OCI-LY3 (cell line): ENCODE measurements at regions not wholly inside any gene's neighbourhood (a gene's known extent, or its start where the extent isn't known, plus 50 kb on each side); places are given as distances from the start of the nearest gene placed in this dataset.
"Not testable (repeated sequence)": the region's sequence is repeated elsewhere in the genome, so short reads cannot be mapped to it uniquely, and the experiment has no call there.

ENCODE experiments used
- H2AFZ ChIP-seq: fragments of 200-600, 300-600 bp; shearing (Covaris generic); 2 replicates; pipeline ENCODE4 v1.6.0; 2014; ENCODE audit warnings: antibody characterized with exemption, low read depth, low read length
- H3K27ac ChIP-seq: fragments of 200-600, 300-600 bp; sonication (generic); 2 replicates; pipeline ENCODE4 v1.5.1; 2014; ENCODE audit warnings: mild to moderate bottlenecking, low read length, moderate library complexity, mixed read lengths
- H3K27me3 ChIP-seq: fragments of 200-600, 300-600 bp; sonication (generic); 2 replicates; pipeline ENCODE4 v1.6.1; 2014; ENCODE audit warnings: low read depth, low read length, mixed read lengths
- H3K36me3 ChIP-seq: fragments of 200-600, 300-600 bp; sonication (generic); replicated peaks from 2 replicates; pipeline ENCODE3; 2014; ENCODE audit warnings: low read depth, low read length, mixed read lengths
- H3K4me1 ChIP-seq: fragments of 300-600, 200-600 bp; sonication (generic); 2 replicates; pipeline ENCODE4 v1.6.1; 2014; ENCODE audit warnings: low read length, mixed read lengths
- H3K4me2 ChIP-seq: fragments of 200-600, 300-600 bp; sonication (generic); 2 replicates; pipeline ENCODE4 v1.6.1; 2014; ENCODE audit warnings: low read length, mixed read lengths
- H3K4me3 ChIP-seq: fragments of 300-600, 200-600 bp; sonication (generic); 2 replicates; pipeline ENCODE4 v1.5.1; 2014; ENCODE audit warnings: antibody characterized with exemption, mild to moderate bottlenecking, low read length, moderate library complexity
- H3K79me2 ChIP-seq: fragments of 300-600, 200-600 bp; shearing (Covaris generic); 2 replicates; pipeline ENCODE4 v1.6.1; 2014; ENCODE audit warnings: mild to moderate bottlenecking, low read length, mixed read lengths
- H3K9ac ChIP-seq: fragments of 300-600, 200-600 bp; shearing (Covaris generic); 2 replicates; pipeline ENCODE4 v1.6.0; 2014; ENCODE audit warnings: mild to moderate bottlenecking, low read length, moderate library complexity
- H3K9me3 ChIP-seq: fragments of 200-600, 300-600 bp; shearing (Covaris generic); 2 replicates; pipeline ENCODE4 v1.6.1; 2014; ENCODE audit warnings: low read length, mixed read lengths; ENCODE audit not compliant: insufficient read depth
- H4K20me1 ChIP-seq: fragments of 200-600, 300-600 bp; sonication (generic); 2 replicates; pipeline ENCODE4 v1.6.1; 2016; ENCODE audit warnings: low read length, mixed read lengths; ENCODE audit not compliant: insufficient read depth
- EZH2phosphoT487 ChIP-seq: fragments of 200-600 bp; shearing (Covaris generic); IDR thresholded peaks from 2 replicates; pipeline ENCODE4 v1.6.1; 2018; ENCODE audit warnings: antibody characterized with exemption, mixed run types, low read depth
- TF ChIP-seq, protein P1 (sequence below): fragments of 200-600, 300-600 bp; sonication (generic); IDR thresholded peaks from 2 replicates; pipeline ENCODE4 v1.5.1; 2014; ENCODE audit warnings: antibody characterized with exemption, low read length, low read depth

DNA sequence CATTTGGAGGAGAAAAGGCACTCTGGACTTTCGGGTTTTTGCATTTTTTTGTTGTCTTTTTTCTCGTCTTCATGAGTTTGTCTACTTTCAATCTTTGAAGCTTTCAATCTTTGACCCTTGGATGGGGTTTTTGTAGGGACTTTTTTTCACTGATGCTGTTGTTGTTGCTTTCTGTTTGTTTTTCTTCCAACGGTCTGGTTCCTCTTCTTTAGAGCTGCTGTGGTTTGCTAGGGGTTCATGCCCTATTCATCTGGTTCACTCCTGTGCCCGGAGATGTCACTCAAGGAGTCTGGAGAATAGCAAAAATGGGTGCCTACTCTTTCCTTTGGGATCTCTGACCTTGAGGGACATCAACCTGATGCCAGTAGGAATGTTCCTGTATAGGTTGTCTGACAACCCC lies 378.6 kb upstream of the TYRP1 start:
- no peaks in the 10 kb centered on the region for H3K79me2 ChIP-seq
- no peaks in the 10 kb centered on the region for H3K36me3 ChIP-seq
- no peak overlapping the region for H3K4me3 ChIP-seq
- H4K20me1 ChIP-seq, result no peaks in the 10 kb centered on the region
- TF ChIP-seq, protein P1, sequence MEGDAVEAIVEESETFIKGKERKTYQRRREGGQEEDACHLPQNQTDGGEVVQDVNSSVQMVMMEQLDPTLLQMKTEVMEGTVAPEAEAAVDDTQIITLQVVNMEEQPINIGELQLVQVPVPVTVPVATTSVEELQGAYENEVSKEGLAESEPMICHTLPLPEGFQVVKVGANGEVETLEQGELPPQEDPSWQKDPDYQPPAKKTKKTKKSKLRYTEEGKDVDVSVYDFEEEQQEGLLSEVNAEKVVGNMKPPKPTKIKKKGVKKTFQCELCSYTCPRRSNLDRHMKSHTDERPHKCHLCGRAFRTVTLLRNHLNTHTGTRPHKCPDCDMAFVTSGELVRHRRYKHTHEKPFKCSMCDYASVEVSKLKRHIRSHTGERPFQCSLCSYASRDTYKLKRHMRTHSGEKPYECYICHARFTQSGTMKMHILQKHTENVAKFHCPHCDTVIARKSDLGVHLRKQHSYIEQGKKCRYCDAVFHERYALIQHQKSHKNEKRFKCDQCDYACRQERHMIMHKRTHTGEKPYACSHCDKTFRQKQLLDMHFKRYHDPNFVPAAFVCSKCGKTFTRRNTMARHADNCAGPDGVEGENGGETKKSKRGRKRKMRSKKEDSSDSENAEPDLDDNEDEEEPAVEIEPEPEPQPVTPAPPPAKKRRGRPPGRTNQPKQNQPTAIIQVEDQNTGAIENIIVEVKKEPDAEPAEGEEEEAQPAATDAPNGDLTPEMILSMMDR, result no peak
- TF ChIP-seq EZH2phosphoT487, result no peak
- no peaks in the 10 kb centered on the region for H3K9me3 ChIP-seq
- H3K27me3 ChIP-seq, result no peaks in the 10 kb centered on the region
- H3K4me2 ChIP-seq, result no peak overlapping the region
- H3K4me1 ChIP-seq, result no peaks in the 10 kb centered on the region
- H3K27ac ChIP-seq, result no peak overlapping the region
- no peak overlapping the region for H2AFZ ChIP-seq
- no peak overlapping the region for H3K9ac ChIP-seq

DNA sequence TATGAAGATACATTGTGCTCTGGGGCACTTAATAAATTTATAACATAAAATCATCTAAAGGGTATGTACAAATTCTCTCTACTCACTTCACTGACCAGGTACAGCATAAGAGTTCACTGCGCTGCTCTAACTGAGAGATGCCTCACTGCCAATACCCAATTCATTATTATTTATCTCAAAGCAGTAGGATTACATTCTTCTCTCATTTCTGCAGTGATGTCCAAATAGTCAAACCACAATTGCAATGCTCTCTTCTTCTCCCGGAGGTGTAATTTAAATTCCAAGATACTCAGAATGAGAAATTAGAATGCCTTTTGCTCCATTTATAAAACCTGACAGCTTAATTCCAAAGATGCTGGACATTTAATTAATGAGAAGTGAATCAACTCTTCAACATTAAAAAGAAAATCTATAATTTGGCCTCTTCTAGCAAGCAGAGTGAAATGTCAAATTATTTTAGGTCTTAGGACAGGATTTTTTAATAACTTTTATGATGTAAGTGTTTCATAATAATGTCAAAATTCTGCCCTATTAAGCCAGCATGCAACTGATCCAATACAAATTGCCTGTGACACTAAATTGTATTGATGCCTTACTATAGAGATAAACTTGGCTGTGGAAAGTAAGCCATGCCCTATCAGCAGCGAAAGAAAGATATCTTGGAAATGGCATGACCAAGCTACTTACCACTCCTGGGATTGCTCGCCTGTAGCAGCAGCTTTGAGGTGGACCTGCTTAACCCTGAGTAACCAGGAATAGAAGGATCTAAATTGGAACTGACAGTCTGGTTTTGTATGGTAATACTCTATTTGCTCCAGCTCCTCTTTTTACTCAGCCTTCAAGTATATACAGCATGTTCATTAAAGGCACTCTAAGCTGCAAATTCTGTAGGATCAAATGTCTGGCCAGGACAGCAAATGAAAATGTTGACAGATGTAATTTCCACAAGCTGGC lies 374.2 kb upstream of the TYRP1 start:
- H3K79me2 ChIP-seq, result no peaks in the 10 kb centered on the region
- H3K36me3 ChIP-seq, result no peaks in the 10 kb centered on the region
- no peak overlapping the region for H3K4me3 ChIP-seq
- TF ChIP-seq, protein P1, result no peak
- no peak for TF ChIP-seq EZH2phosphoT487
- no peak overlapping the region for H3K9ac ChIP-seq
- H3K4me1 ChIP-seq, result no peaks in the 10 kb centered on the region
- no peak overlapping the region for H2AFZ ChIP-seq
- no peaks in the 10 kb centered on the region for H4K20me1 ChIP-seq
- H3K4me2 ChIP-seq, result no peak overlapping the region
- no peaks in the 10 kb centered on the region for H3K9me3 ChIP-seq
- H3K27ac ChIP-seq, result no peak overlapping the region
- no peaks in the 10 kb centered on the region for H3K27me3 ChIP-seq

DNA sequence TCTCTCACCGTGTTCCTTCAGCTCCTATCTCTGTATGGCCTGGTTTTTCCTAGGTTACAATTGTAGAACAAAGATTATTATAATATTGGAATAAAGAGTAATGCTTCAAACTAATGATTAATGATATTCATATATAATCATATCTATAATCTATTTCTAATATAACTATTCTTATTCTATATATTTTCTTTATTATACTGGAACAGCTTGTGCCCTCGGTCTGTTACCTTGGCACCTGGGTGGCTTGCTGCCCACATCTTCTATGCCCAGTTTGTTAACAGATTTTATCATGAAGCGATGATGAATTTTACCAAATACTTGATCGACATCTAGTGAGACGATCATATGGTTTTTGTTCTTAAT lies 363.6 kb upstream of the TYRP1 start:
- Histone ChIP-seq H3K27ac (no peak overlapping the region), H3K9ac (no peak overlapping the region), H2AFZ (no peak overlapping the region), H3K36me3 (no peaks in the 10 kb centered on the region), H3K4me2 (no peak overlapping the region), H3K4me3 (no peak overlapping the region), H4K20me1 (no peaks in the 10 kb centered on the region), H3K79me2 (no peaks in the 10 kb centered on the region), H3K4me1 (no peaks in the 10 kb centered on the region), H3K27me3 (no peaks in the 10 kb centered on the region), H3K9me3 (no peaks in the 10 kb centered on the region)
- TF ChIP-seq, protein P1, result no peak
- TF ChIP-seq EZH2phosphoT487, result no peak

DNA sequence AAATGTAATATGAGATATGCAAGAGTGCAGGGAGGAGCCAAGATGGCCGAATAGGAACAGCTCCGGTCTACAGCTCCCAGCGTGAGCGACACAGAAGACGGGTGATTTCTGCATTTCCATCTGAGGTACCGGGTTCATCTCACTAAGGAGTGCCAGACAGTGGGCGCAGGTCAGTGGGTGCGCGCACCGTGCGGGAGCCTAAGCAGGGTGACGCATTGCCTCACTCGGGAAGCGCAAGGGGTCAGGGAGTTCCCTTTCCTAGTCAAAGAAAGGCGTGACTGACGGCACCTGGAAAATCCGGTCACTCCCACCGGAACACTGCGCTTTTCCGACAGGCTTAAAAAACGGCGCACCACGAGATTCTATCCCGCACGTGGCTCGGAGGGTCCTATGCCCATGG lies 359.2 kb upstream of the TYRP1 start:
- not testable (repeated sequence) for H3K36me3 ChIP-seq, H3K79me2 ChIP-seq, H3K9me3 ChIP-seq, H3K9ac ChIP-seq, H4K20me1 ChIP-seq, H2AFZ ChIP-seq, H3K4me1 ChIP-seq, H3K4me3 ChIP-seq, H3K4me2 ChIP-seq, H3K27ac ChIP-seq, H3K27me3 ChIP-seq
